ENCODE measurements at regions not wholly inside any gene's neighbourhood (a gene's known extent, or its start where the extent isn't known, plus 50 kb on each side); places are given as distances from the start of the nearest gene placed in this dataset.

DNA sequence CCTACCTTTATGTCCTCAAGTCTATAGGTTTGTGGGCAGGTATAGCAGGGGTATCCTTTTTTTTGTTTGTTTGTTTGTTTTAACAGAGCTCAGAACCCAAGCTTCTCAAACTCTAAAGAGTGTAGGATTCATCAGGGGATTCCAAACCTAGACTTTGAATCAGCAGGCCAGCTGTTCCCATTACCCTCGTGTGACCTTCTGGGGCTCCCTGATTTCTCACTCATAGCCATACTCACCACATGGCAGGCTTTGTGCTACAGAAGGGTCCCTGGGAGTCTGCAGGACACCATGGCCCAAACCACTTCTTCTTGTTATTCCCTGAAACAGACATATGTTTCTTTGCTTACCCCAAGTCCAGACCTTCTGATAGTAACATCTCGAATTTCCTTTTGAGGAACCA is 350.8 kb upstream of the TSHZ2 start:
- no peak overlapping the region for H3K4me2 ChIP-seq (ENCODE audit: low read depth, low read length)
- H3K4me3 ChIP-seq (replicated peaks in 1 of 3; ENCODE audit: insufficient read depth in 1 of 3, low read depth in 2 of 3, low read length in 3 of 3): no peak overlapping the region
- H2AFZ ChIP-seq (ENCODE audit: low read length): no peak overlapping the region
- no peaks in the 10 kb centered on the region for H3K4me1 ChIP-seq (ENCODE audit: insufficient read depth, low read length)
- H3K27me3 ChIP-seq (ENCODE audit: control insufficient read depth in 1 of 2, insufficient read depth in 2 of 2, low read length in 2 of 2): no peaks in the 10 kb centered on the region
- no TSS peak for BruUV-seq (replicated peaks)
- ATAC-seq (no peak), DNase-seq (ENCODE audit: low spot score) (no peak), FAIRE-seq (no peak)
- H3K36me3 ChIP-seq (replicated peaks in 1 of 2; ENCODE audit: control insufficient read depth in 1 of 2, insufficient read depth in 2 of 2, low read length in 2 of 2): no peaks in the 10 kb centered on the region
- in situ Hi-C loops (cut with HindIII; ENCODE audit: extremely low pct_ligation_motif_present, low pct_unique_long_range_greater_than_20kb) (no loop called here), intact Hi-C loops (cut with micrococcal nuclease; ENCODE audit: unreplicated experiment) (no loop called here)
- ChIA-PET CTCF (ENCODE audit: low intra/inter-chr PET ratio, low total read pairs) (no interaction called here), POLR2A (no interaction called here)
- WGBS (ENCODE audit: low lambda C conversion rate): 1% methylated on average over 2 of the region's 2 CpGs
- H3K27ac ChIP-seq (ENCODE audit: extremely low read length, insufficient read depth, low read length): no peak overlapping the region
- H3K9ac ChIP-seq (ENCODE audit: insufficient read depth, low read depth, low read length): no peak overlapping the region
- no peaks in the 10 kb centered on the region for H3K9me3 ChIP-seq (ENCODE audit: low read length)
- H3K79me2 ChIP-seq (ENCODE audit: insufficient read depth, low read length): no peaks in the 10 kb centered on the region
- H4K20me1 ChIP-seq (ENCODE audit: insufficient read depth, low read length): no peaks in the 10 kb centered on the region
- no peak for TF ChIP-seq TOE1 (CRISPR knock-in tag; IDR thresholded peaks at IDR 0.05)
- TF ChIP-seq, protein P1, sequence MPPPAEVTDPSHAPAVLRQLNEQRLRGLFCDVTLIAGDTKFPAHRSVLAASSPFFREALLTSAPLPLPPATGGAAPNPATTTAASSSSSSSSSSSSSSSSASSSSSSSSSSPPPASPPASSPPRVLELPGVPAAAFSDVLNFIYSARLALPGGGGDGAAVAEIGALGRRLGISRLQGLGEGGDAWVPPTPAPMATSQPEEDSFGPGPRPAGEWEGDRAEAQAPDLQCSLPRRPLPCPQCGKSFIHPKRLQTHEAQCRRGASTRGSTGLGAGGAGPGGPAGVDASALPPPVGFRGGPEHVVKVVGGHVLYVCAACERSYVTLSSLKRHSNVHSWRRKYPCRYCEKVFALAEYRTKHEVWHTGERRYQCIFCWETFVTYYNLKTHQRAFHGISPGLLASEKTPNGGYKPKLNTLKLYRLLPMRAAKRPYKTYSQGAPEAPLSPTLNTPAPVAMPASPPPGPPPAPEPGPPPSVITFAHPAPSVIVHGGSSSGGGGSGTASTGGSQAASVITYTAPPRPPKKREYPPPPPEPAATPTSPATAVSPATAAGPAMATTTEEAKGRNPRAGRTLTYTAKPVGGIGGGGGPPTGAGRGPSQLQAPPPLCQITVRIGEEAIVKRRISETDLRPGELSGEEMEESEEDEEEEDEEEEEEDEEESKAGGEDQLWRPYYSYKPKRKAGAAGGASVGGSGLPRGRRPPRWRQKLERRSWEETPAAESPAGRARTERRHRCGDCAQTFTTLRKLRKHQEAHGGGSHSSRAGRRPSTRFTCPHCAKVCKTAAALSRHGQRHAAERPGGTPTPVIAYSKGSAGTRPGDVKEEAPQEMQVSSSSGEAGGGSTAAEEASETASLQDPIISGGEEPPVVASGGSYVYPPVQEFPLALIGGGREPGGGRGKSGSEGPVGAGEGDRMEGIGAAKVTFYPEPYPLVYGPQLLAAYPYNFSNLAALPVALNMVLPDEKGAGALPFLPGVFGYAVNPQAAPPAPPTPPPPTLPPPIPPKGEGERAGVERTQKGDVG (CRISPR knock-in tag; IDR thresholded peaks at IDR 0.05; ENCODE audit: borderline replicate concordance): no peak
- TF ChIP-seq, protein P2, sequence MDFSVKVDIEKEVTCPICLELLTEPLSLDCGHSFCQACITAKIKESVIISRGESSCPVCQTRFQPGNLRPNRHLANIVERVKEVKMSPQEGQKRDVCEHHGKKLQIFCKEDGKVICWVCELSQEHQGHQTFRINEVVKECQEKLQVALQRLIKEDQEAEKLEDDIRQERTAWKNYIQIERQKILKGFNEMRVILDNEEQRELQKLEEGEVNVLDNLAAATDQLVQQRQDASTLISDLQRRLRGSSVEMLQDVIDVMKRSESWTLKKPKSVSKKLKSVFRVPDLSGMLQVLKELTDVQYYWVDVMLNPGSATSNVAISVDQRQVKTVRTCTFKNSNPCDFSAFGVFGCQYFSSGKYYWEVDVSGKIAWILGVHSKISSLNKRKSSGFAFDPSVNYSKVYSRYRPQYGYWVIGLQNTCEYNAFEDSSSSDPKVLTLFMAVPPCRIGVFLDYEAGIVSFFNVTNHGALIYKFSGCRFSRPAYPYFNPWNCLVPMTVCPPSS (IDR thresholded peaks at IDR 0.05): no peak
- TF ChIP-seq, protein P3, sequence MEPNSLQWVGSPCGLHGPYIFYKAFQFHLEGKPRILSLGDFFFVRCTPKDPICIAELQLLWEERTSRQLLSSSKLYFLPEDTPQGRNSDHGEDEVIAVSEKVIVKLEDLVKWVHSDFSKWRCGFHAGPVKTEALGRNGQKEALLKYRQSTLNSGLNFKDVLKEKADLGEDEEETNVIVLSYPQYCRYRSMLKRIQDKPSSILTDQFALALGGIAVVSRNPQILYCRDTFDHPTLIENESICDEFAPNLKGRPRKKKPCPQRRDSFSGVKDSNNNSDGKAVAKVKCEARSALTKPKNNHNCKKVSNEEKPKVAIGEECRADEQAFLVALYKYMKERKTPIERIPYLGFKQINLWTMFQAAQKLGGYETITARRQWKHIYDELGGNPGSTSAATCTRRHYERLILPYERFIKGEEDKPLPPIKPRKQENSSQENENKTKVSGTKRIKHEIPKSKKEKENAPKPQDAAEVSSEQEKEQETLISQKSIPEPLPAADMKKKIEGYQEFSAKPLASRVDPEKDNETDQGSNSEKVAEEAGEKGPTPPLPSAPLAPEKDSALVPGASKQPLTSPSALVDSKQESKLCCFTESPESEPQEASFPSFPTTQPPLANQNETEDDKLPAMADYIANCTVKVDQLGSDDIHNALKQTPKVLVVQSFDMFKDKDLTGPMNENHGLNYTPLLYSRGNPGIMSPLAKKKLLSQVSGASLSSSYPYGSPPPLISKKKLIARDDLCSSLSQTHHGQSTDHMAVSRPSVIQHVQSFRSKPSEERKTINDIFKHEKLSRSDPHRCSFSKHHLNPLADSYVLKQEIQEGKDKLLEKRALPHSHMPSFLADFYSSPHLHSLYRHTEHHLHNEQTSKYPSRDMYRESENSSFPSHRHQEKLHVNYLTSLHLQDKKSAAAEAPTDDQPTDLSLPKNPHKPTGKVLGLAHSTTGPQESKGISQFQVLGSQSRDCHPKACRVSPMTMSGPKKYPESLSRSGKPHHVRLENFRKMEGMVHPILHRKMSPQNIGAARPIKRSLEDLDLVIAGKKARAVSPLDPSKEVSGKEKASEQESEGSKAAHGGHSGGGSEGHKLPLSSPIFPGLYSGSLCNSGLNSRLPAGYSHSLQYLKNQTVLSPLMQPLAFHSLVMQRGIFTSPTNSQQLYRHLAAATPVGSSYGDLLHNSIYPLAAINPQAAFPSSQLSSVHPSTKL (CRISPR knock-in tag; IDR thresholded peaks at IDR 0.05): no peak
- TF ChIP-seq ZNF792 (CRISPR knock-in tag; IDR thresholded peaks at IDR 0.05): no peak
- no peak for TF ChIP-seq GATAD2A (CRISPR knock-in tag; IDR thresholded peaks at IDR 0.05)
